HG02970 (cell line): ENCODE measurements at regions not wholly inside any gene's neighbourhood (a gene's known extent, or its start where the extent isn't known, plus 50 kb on each side); places are given as distances from the start of the nearest gene placed in this dataset.

Source experiments
- ATAC-seq: cut with Tn5 transposase; IDR thresholded peaks from one replicate; pipeline ENCODE4 v1.9.1; 2021; ENCODE audit warnings: mild to moderate bottlenecking, moderate library complexity, moderate number of reproducible peaks; ENCODE audit not compliant: unreplicated experiment, low FRiP score

- no peak for ATAC-seq
Measured at GRCh38 chr11:134683860-134684259, 271.8 kb upstream of the B3GAT1 start.

DNA sequence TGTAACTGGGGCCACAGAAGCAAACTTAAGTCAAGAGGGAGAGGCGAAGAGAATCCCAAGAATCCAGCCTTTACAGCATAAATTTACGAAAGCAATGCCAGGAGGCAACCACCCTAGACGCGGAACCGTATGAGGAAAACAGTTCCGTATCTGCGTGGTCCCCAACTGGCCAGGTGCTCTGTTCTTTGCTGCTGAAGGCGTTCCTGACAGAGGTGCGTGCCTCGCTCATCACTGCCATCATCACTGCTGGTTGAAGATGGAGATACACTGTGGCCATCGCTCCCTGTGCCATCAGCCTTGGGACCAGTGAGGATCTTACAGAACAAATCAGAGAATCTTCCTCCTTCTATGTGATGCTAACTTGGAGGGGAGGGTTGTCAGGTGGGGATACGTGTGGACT is 270.5 kb upstream of the B3GAT1 start:
- no peak for ATAC-seq

- ATAC-seq = no peak
Measured at GRCh38 chr11:134679592-134679991, 267.6 kb upstream of the B3GAT1 start.

GRCh38 chr11:134678744-134679143 is 266.7 kb upstream of the B3GAT1 start:
- no peak for ATAC-seq

- ATAC-seq = no peak
Measured at GRCh38 chr11:134677891-134678551, 266.0 kb upstream of the B3GAT1 start.

- no peak for ATAC-seq
Measured at GRCh38 chr11:134677397-134677822, 265.4 kb upstream of the B3GAT1 start.

DNA sequence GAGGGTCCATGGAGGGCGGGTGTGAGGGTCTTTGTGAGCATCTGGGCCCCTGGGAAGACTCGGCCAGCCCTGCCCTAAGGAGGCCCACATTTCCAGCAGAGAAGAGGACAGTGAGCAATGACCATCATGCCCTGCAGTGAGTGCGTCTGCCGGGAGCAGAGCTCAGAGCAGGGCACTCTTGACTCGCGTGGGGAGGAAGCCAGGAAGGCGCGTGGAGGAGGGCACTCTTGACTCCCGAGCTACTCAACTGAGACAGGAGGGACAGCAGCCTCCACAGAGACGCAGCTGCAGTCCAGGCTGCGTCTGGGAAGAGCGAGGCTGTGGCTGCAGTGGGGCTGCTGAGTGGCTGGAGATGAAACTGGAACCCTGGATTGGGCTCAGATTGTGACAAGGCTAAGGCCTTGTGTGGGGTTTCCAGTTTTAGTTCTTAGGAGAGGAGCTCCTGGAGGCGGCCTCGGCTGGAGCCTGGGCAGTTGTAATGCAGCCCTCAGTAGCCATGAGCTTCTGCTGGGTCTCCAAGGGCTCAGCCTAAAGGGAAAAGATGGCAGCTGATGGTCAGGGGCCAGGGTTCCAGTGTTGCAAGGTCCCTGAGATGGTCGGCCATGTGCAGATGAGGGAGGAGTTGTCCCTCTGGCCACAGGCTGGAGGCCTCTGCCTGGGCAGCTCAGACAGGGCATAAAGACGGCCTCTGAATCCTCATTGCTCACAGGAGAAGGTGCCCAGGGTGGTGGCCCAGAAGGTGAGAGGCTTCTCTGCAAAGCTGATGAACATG is 264.7 kb upstream of the B3GAT1 start:
- no peak for ATAC-seq

GRCh38 chr11:134675983-134676382 is 263.9 kb upstream of the B3GAT1 start:
- no peak for ATAC-seq

DNA sequence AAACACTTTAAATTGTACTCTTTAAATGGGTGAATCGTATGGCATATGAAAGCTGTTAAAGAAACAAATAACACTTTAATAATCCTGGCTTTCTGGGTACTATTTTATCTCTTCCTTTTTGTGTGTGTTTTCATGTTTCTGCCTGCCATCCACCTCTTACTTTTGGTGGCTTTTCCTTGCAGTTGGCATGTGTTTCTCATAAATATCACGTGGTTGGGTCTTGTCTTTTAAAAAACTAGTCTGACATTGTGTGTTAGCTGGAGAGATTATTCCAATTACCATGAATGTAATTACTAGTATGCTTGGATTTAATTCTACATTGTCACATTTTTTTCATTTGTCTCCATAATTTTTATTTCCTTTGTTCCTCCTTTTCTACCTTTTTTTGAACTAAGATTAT is 262.9 kb upstream of the B3GAT1 start:
- ATAC-seq = no peak

DNA sequence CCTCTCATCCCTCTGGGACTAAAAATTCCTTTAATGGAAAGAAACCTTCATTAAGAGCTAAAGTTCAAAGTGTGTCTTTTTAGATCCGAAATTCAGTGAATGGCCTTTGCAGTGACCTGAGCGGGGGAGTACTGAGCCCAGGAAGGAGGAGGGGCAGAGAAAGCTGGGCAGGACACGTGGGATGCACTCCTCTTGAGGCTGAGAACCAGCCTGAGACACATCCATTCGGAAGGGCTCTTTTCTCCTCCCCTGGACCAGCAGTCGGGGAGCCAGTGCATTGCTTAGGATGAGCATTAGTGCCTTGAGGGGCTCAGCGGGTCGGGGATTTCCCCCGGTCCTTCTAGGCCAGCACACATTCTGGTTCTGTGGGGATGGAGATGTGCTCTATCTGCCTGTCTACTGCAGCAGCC is 258.9 kb upstream of the B3GAT1 start:
- ATAC-seq = no peak

GRCh38 chr11:134670247-134670782 is 258.3 kb upstream of the B3GAT1 start:
- no peak for ATAC-seq

- ATAC-seq = no peak
Measured at GRCh38 chr11:134669796-134670195, 257.8 kb upstream of the B3GAT1 start.

DNA sequence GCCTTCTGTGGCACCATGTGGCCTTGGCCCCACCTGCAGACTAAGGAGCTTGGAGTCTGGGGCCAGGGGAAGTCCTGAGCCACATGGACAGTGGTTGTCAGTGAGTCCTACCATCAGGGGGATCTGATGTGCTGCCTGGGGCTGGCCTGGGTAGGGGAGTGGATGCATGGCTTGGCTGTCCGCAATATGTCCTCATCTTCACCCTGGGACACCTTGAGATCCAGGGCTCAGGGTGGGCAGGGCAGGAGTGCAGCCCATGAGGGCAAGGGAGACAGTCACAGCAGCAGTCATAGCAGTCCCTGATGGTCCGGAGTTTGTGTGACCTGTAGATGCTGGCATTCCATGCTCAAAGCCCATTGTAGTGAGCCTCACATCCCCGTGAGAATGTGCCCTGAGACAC is 256.8 kb upstream of the B3GAT1 start:
- ATAC-seq = no peak

DNA sequence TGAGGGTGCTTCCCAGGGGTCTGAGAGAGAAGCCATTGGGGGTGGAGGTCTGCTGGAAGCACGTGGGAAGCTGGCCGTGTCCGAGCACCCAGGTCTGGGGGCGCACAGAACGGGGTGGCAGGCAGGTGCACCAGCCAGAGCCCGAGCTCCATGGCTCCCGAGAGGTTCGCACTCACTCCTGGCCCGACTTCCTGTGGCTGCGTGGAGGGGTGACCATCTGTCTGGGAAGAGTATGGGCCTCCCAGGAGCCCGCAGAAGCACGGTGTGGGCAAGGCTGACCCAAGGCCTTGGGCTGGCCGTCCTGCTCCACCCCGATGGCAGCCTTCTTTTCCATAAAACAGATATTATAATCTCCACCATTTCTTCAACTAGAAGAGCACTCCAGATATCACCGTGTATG is 256.0 kb upstream of the B3GAT1 start:
- ATAC-seq = no peak

- no peak for ATAC-seq
Measured at GRCh38 chr11:134667505-134667904, 255.5 kb upstream of the B3GAT1 start.

DNA sequence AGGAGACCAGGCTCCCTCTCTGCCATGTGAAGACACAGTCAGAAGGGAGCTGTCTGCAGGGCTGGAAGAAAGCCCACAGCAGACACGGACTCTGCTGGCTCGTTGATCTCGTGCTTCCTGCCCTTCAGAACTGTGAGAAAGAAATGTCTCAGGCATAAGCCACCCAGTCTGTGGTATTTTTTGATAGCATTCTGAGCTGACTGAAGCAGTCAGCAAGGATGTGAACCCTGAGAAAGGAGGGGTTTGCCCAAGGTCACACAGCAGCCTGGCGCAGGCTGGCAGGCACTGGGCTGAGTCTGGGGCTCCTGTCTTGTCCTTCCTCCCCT is 255.1 kb upstream of the B3GAT1 start:
- ATAC-seq = no peak

DNA sequence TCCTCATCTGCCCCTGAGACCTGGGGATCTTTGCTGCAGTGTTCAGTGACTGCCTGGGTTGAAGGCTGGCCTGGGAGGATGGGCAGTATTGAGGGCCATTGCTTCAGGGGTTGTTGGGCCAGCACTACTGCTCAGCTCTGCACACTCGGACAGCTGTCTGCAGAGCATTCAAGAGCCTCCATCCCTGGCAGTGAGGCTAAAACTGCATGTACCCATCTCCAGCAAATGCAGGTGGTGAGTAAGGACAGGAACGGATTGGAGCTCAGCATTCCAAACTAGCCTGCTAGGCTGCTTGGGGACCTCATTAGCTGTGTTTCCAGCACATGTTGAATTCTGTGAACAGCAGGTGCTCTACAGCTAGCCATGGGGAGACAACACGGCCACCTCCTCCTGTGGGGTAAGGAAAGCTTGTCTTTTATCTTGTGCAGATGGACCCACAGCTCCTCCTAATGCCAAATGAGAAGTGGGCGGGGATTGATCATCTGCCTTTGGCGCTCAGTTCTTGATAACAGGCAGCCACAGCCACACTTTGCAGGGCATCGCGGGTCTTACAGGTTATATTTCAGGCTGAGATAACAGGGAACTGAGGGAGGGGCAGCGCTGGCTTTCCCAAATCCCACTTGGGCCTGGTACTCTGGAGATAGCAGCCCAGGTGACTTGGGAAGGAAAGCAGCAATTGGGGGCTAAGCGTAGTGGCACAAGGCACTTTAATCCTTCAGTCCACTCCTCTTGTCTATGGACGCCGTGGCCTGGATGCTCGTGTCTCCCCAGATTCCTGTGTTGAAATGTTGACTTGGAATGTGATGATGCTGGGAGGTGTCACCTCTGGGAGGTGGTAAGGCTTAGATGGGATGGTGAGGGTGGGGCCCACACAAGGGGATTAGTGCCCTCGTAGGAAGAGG is 254.5 kb upstream of the B3GAT1 start:
- ATAC-seq = no peak

DNA sequence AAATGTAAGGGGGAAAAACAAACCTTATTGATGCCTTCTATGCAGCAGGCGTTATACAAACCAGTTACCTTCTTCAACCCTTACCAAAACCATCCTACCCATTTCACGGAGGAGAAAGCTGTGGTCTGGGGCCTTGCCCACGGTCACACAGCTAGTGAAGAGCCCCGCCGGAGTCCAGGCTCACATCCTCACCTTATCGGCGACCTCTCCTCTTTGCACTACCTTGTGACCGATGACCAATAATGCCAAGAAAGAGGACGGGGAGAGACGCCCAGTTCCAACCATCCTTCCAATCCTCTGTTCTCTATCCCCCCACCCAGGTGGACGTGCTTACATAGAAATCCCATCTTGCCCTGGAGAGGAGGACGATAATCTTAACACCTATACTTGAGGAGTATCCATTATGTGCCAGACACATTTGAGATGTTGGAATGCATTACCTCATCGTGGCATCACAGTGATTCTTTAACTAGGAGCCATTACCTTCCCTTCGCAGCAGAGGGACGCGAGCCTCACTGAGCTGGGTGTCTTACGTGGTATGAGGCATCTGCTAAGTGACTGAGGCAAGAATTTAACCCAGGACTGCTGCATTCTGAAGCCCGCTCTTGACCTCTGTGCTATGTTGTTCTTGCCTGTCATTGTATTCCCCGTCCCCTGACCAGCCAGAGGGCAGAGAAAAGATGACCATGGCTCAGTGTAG is 253.7 kb upstream of the B3GAT1 start:
- no peak for ATAC-seq

DNA sequence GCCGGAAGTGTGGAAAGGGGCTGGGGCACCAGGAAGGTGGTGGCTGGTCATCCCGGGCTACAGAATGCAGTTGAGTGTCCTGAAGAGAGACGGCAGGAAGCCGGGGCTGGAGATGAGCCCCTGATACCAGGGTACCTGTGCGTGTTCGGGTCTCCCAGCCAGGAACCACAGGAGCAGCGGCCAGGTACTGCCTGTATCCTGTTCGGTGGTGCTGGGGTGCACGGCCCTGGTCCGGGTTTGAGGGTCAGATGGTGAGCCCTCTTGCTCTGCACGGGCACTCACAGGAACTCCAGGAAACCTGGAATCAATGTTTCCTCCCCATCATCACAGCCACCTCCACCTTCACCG is 253.1 kb upstream of the B3GAT1 start:
- no peak for ATAC-seq

DNA sequence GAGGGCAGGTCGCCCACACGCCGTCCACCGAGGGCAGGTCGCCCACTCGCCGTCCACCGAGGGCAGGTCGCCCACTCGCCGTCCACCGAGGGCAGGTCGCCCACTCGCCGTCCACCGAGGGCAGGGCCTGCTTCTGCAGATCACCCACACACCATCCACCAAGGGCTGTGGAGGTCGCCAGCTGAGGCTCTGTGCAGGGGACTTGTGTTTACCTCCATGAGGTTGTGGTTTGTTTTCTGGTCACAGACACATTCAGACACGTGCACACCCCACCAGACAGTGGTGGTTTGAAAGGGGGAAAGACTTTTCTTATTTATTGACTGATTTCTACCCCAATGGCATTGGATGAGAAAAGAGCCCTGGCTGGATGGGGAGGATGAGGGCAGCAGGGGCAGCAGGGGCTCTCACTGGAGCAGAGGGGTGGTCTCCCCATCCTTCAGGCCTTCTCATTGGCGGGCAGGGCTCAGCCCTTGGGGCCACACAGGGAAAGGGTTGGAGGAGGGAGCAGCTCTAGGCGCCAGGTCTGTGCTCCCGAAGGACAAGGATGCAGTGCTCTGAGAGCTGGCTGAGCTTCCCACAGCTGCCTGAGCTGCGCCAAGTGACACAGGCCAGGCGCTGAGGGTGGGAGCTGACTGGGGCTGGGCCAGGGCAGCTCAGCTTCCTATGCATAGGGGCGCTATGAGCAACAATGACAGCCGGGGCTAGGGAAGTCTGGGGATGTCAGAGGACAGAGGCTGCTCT is 252.6 kb upstream of the B3GAT1 start:
- no peak for ATAC-seq
